HEK293 (cell line): ENCODE measurements at regions not wholly inside any gene's neighbourhood (a gene's known extent, or its start where the extent isn't known, plus 50 kb on each side); places are given as distances from the start of the nearest gene placed in this dataset.

Experiments
- CTCF ChIP-seq: fragments of 450-650 bp; formaldehyde crosslinking; IDR thresholded peaks from 2 replicates; pipeline ENCODE4 v1.5.1; 2016; ENCODE audit warnings: missing biosample characterization, missing genetic modification characterization
- PRDM1 ChIP-seq: fragments of 450-650 bp; formaldehyde crosslinking; IDR thresholded peaks from 2 replicates; pipeline ENCODE4; 2016; ENCODE audit warnings: missing biosample characterization, missing genetic modification characterization
- TCF7L2 ChIP-seq: IDR thresholded peaks from 2 replicates; pipeline ENCODE4 v1.6.1; 2011; ENCODE audit warnings: low read depth, mild to moderate bottlenecking, inconsistent platforms, low read length, moderate library complexity, borderline replicate concordance
- ZFP37 ChIP-seq: fragments of 450-650 bp; formaldehyde crosslinking; IDR thresholded peaks from 2 replicates; pipeline ENCODE4 v1.5.1; 2016; ENCODE audit warnings: missing biosample characterization, missing genetic modification characterization
- ZNF121 ChIP-seq: fragments of 450-650 bp; formaldehyde crosslinking; IDR thresholded peaks from 2 replicates; pipeline ENCODE4 v1.5.1; 2016; ENCODE audit warnings: missing biosample characterization, missing genetic modification characterization
- ZNF175 ChIP-seq: fragments of 450-650 bp; formaldehyde crosslinking; IDR thresholded peaks from 2 replicates; pipeline ENCODE4 v1.5.1; 2016; ENCODE audit warnings: missing biosample characterization, missing genetic modification characterization
- ZNF48 ChIP-seq: fragments of 450-650 bp; formaldehyde crosslinking; IDR thresholded peaks from 2 replicates; pipeline ENCODE4 v1.5.1; 2016; ENCODE audit warnings: missing biosample characterization, missing genetic modification characterization
- ZNF521 ChIP-seq: fragments of 450-650 bp; formaldehyde crosslinking; IDR thresholded peaks from 2 replicates; pipeline ENCODE4 v1.5.1; 2017; ENCODE audit warnings: missing biosample characterization, mild to moderate bottlenecking, missing genetic modification characterization
- ZNF549 ChIP-seq: fragments of 450-650 bp; IDR thresholded peaks from 2 replicates; pipeline ENCODE4 v1.5.1; 2018; ENCODE audit warnings: missing biosample characterization, missing genetic modification characterization, mild to moderate bottlenecking, inconsistent platforms, moderate library complexity

- TF ChIP-seq CTCF (no peak), ZNF549 (no peak), ZNF48 (tag by site-specific recombination) (no peak), ZNF175 (tag by site-specific recombination) (no peak), PRDM1 (tag by site-specific recombination) (no peak), ZFP37 (no peak), TCF7L2 (no peak), ZNF521 (tag by site-specific recombination) (no peak), ZNF121 (tag by site-specific recombination) (no peak)
Observed at GRCh38 chr6:103729658-103730057, 1130.1 kb downstream of the HACE1 start.
